Gastrocnemius medialis (tissue), 4 donors: ENCODE measurements at regions not wholly inside any gene's neighbourhood (a gene's known extent, or its start where the extent isn't known, plus 50 kb on each side); places are given as distances from the start of the nearest gene placed in this dataset.
"Not testable (repeated sequence)": the region's sequence is repeated elsewhere in the genome, so short reads cannot be mapped to it uniquely, and the experiment has no call there.

ENCODE experiments used
- ATAC-seq, 2 donors: fragments of 150-250 bp; one replicate each; pipeline ENCODE4 v1.9.1; 2016
- DNase-seq, 2 donors: peaks; one replicate each; pipeline ENCODE4 v3.0.0-alpha.2; 2019
- H3K27ac ChIP-seq, 4 donors: fragments of 200-600 bp; sonication (generic); 1 replicate in 1 of 4; 2 replicates in 3 of 4; pipeline ENCODE4 v1.5.1; 2016 to 2018; ENCODE audit warnings: mild to moderate bottlenecking in 2 of 4, moderate library complexity in 1 of 4
- H3K27me3 ChIP-seq, 3 donors: fragments of 200-600 bp; sonication (generic) in 2 of 3; 1 replicate in 1 of 3; 2 replicates in 2 of 3; pipeline versions ENCODE4 v1.5.1 to v1.6.0; 2016 to 2019; ENCODE audit warnings: mild to moderate bottlenecking in 1 of 3, moderate library complexity in 1 of 3
- H3K36me3 ChIP-seq, 2 donors: fragments of 200-600 bp; sonication (generic) in 1 of 2; one replicate each; pipeline ENCODE4 v1.5.1; 2017 to 2018
- H3K4me1 ChIP-seq, 2 donors: fragments of 200-600 bp; sonication (generic) in 1 of 2; one replicate each; pipeline ENCODE4 v1.5.1; 2016 to 2017; ENCODE audit warnings: mild to moderate bottlenecking in 2 of 2
- H3K4me3 ChIP-seq, 4 donors: fragments of 200-600 bp; sonication (generic) in 3 of 4; 1 replicate in 1 of 4; 2 replicates in 3 of 4; pipeline ENCODE4 v1.5.1; 2016 to 2019; ENCODE audit warnings: mild to moderate bottlenecking in 2 of 4
- H3K9me3 ChIP-seq, 3 donors: fragments of 200-600 bp; sonication (generic) in 2 of 3; 1 replicate in 1 of 3; 2 replicates in 2 of 3; pipeline ENCODE4 v1.5.1; 2016 to 2019
- POLR2A ChIP-seq, 2 donors: fragments of 450-650 bp; IDR thresholded peaks; one replicate each; pipeline ENCODE4 v1.6.1; 2017; ENCODE audit warnings: antibody characterized with exemption in 2 of 2, mild to moderate bottlenecking in 2 of 2, moderate library complexity in 2 of 2
- in situ Hi-C, 4 donors: fragments of 200-750 bp; cut with MboI; loops; one replicate each; pipeline versions ENCODE4 v1.15.0 to v1.8.0; 2017; ENCODE audit warnings: low sequenced_read_pairs in 4 of 4
- intact Hi-C: fragments of 100-400 bp; cut with DNase I; formaldehyde crosslinking; loops from one replicate; pipeline ENCODE4 v1.15.1; 2023; ENCODE audit warnings: low total_unique reads
- TF ChIP-seq, protein P1 (sequence below), 5 experiments: fragments of 450-650 bp in 3 of 5; fragments of 200-600 bp in 2 of 5; sonication (generic) in 2 of 5; IDR thresholded peaks in 4 of 5; conservative IDR thresholded peaks in 1 of 5; 1 replicate in 4 of 5; 2 replicates in 1 of 5; pipeline ENCODE4 v1.5.1; 2016 to 2019; ENCODE audit warnings: antibody characterized with exemption in 5 of 5, mild to moderate bottlenecking in 3 of 5, moderate library complexity in 3 of 5

- Histone ChIP-seq H3K4me1 (no peaks in the 10 kb centered on the region), H3K9me3 (no peaks in the 10 kb centered on the region), H3K36me3 (no peaks in the 10 kb centered on the region), H3K27ac (no peak overlapping the region), H3K27me3 (no peaks in the 10 kb centered on the region), H3K4me3 (no peak overlapping the region)
- no peak for DNase-seq
- ATAC-seq, result no peak
- TF ChIP-seq POLR2A (IDR thresholded peaks at IDR 0.05), result no peak
- TF ChIP-seq, protein P1, sequence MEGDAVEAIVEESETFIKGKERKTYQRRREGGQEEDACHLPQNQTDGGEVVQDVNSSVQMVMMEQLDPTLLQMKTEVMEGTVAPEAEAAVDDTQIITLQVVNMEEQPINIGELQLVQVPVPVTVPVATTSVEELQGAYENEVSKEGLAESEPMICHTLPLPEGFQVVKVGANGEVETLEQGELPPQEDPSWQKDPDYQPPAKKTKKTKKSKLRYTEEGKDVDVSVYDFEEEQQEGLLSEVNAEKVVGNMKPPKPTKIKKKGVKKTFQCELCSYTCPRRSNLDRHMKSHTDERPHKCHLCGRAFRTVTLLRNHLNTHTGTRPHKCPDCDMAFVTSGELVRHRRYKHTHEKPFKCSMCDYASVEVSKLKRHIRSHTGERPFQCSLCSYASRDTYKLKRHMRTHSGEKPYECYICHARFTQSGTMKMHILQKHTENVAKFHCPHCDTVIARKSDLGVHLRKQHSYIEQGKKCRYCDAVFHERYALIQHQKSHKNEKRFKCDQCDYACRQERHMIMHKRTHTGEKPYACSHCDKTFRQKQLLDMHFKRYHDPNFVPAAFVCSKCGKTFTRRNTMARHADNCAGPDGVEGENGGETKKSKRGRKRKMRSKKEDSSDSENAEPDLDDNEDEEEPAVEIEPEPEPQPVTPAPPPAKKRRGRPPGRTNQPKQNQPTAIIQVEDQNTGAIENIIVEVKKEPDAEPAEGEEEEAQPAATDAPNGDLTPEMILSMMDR (IDR thresholded peaks at IDR 0.05 in 4 of 5, conservative IDR thresholded peaks at IDR 0.05 in 1 of 5), result no peak
- in situ Hi-C loops (no loop called here), intact Hi-C loops (no loop called here)
Observed at GRCh38 chr6:169858935-169859351, 107.5 kb downstream of the ERMARD start.

GRCh38 chr6:169858293-169858934, 107.0 kb downstream of the ERMARD start:
- H3K27me3 ChIP-seq, result no peaks in the 10 kb centered on the region
- ATAC-seq, result no peak
- no peak overlapping the region for H3K4me3 ChIP-seq
- in situ Hi-C loops, result no loop called here
- no peaks in the 10 kb centered on the region for H3K36me3 ChIP-seq
- no peak overlapping the region for H3K27ac ChIP-seq
- H3K4me1 ChIP-seq, result no peaks in the 10 kb centered on the region
- intact Hi-C loops, result no loop called here
- TF ChIP-seq, protein P1 (IDR thresholded peaks at IDR 0.05 in 4 of 5, conservative IDR thresholded peaks at IDR 0.05 in 1 of 5), result no peak
- TF ChIP-seq POLR2A (IDR thresholded peaks at IDR 0.05), result no peak
- H3K9me3 ChIP-seq, result no peaks in the 10 kb centered on the region
- no peak for DNase-seq

- no peak for ATAC-seq
- DNase-seq, result no peak
Observed at GRCh38 chr6:169857343-169858292, 106.2 kb downstream of the ERMARD start.

GRCh38 chr6:169856442-169857342, 105.3 kb downstream of the ERMARD start:
- H3K4me1 ChIP-seq, H3K4me3 ChIP-seq, H3K27ac ChIP-seq, H3K9me3 ChIP-seq, intact Hi-C loops, in situ Hi-C loops, H3K36me3 ChIP-seq, ATAC-seq, DNase-seq, H3K27me3 ChIP-seq: not testable (repeated sequence)

More at GRCh38 chr6:169857343-169858292, 106.2 kb downstream of the ERMARD start:
- intact Hi-C loops, result no loop called here
- Histone ChIP-seq H3K27ac (no peak overlapping the region), H3K9me3 (no peaks in the 10 kb centered on the region), H3K4me3 (no peak overlapping the region), H3K27me3 (no peaks in the 10 kb centered on the region), H3K4me1 (peaks cover 0 to 3% of the 10 kb centered on the region in 2 donors), H3K36me3 (no peaks in the 10 kb centered on the region)
- in situ Hi-C loops, result no loop called here
- no peak for TF ChIP-seq POLR2A (IDR thresholded peaks at IDR 0.05)
- TF ChIP-seq, protein P1 (IDR thresholded peaks at IDR 0.05 in 4 of 5, conservative IDR thresholded peaks at IDR 0.05 in 1 of 5), result no peak
